ENCODE measurements at regions not wholly inside any gene's neighbourhood (a gene's known extent, or its start where the extent isn't known, plus 50 kb on each side); places are given as distances from the start of the nearest gene placed in this dataset.

- TF ChIP-seq CTCF (IDR thresholded peaks at IDR 0.05; ENCODE audit: low read depth, low read length, missing input control) (no peak), RAD21 (IDR thresholded peaks at IDR 0.05) (no peak), GABPA (IDR thresholded peaks at IDR 0.05 in 1 of 2, conservative IDR thresholded peaks at IDR 0.05 in 1 of 2) (no peak), FOXA1 (IDR thresholded peaks at IDR 0.05) (no peak)
Observed at GRCh38 chr4:127174616-127175015, 458.1 kb upstream of the INTU start.
